H9 (cell line): ENCODE measurements at regions not wholly inside any gene's neighbourhood (a gene's known extent, or its start where the extent isn't known, plus 50 kb on each side); places are given as distances from the start of the nearest gene placed in this dataset.

Source experiments
- DNase-seq: peaks from one replicate; pipeline ENCODE4 v3.0.0-alpha.2; 2017
- H2AFZ ChIP-seq: one replicate; pipeline ENCODE4 v1.6.1; 2013; ENCODE audit warnings: mild to moderate bottlenecking, low read length, control low read depth, moderate library complexity
- H2AK5ac ChIP-seq: 2 replicates; pipeline ENCODE4 v1.6.1; 2013; ENCODE audit warnings: low read length, control low read depth, mixed read lengths; ENCODE audit not compliant: insufficient read length
- H2BK120ac ChIP-seq: one replicate; pipeline ENCODE4 v1.6.1; 2013; ENCODE audit warnings: low read depth, mild to moderate bottlenecking, low read length, control low read depth, inconsistent platforms; ENCODE audit not compliant: poor library complexity, severe bottlenecking
- H2BK12ac ChIP-seq: 2 replicates; pipeline ENCODE4 v1.6.1; 2013; ENCODE audit warnings: low read length, control low read depth, mixed read lengths, low read depth; ENCODE audit not compliant: insufficient read length
- H2BK15ac ChIP-seq: 2 replicates; pipeline ENCODE4 v1.6.1; 2013; ENCODE audit warnings: low read depth, low read length, control low read depth
- H2BK20ac ChIP-seq: one replicate; pipeline ENCODE4 v1.6.1; 2013; ENCODE audit warnings: low read depth, mild to moderate bottlenecking, low read length, control low read depth, inconsistent platforms; ENCODE audit not compliant: poor library complexity, severe bottlenecking
- H2BK5ac ChIP-seq: 2 replicates; pipeline ENCODE4 v1.6.1; 2013; ENCODE audit warnings: low read length, control low read depth, mixed read lengths; ENCODE audit not compliant: insufficient read length
- H3K14ac ChIP-seq: 2 replicates; pipeline ENCODE4 v1.6.1; 2013; ENCODE audit warnings: low read length, control low read depth; ENCODE audit not compliant: insufficient read depth
- H3K18ac ChIP-seq: 2 replicates; pipeline ENCODE4 v1.6.1; 2013; ENCODE audit warnings: low read depth, mild to moderate bottlenecking, mixed read lengths, low read length, control low read depth; ENCODE audit not compliant: insufficient read length
- H3K23ac ChIP-seq: 2 replicates; pipeline ENCODE4 v1.6.1; 2013; ENCODE audit warnings: low read length, control low read depth, mixed read lengths, low read depth; ENCODE audit not compliant: insufficient read length
- H3K23me2 ChIP-seq: 2 replicates; pipeline ENCODE4 v1.6.1; 2013; ENCODE audit warnings: low read depth, mild to moderate bottlenecking, mixed read lengths, low read length, control low read depth; ENCODE audit not compliant: insufficient read length, poor library complexity, severe bottlenecking
- H3K27ac ChIP-seq: 2 replicates; pipeline ENCODE4 v1.5.1; 2013; ENCODE audit warnings: low read length, control low read depth, mixed read lengths, low read depth; ENCODE audit not compliant: insufficient read length
- H3K27me3 ChIP-seq: 2 replicates; pipeline ENCODE4 v1.6.1; 2013; ENCODE audit warnings: low read length, control low read depth, inconsistent platforms; ENCODE audit not compliant: insufficient read depth
- H3K4ac ChIP-seq: 2 replicates; pipeline ENCODE4 v1.6.1; 2013; ENCODE audit warnings: low read depth, mild to moderate bottlenecking, control low read depth, inconsistent platforms, low read length, moderate library complexity
- H3K4me1 ChIP-seq: 2 replicates; pipeline ENCODE4 v1.6.1; 2013; ENCODE audit warnings: low read length, control low read depth, inconsistent platforms; ENCODE audit not compliant: insufficient read depth
- H3K4me2 ChIP-seq: 2 replicates; pipeline ENCODE4 v1.6.1; 2013; ENCODE audit warnings: low read length, control low read depth, mixed read lengths; ENCODE audit not compliant: insufficient read length, insufficient read depth
- H3K56ac ChIP-seq: 2 replicates; pipeline ENCODE4 v1.6.1; 2013; ENCODE audit warnings: low read depth, mild to moderate bottlenecking, mixed read lengths, low read length, control low read depth; ENCODE audit not compliant: insufficient read length
- H3K79me1 ChIP-seq: 2 replicates; pipeline ENCODE4 v1.6.1; 2013; ENCODE audit warnings: low read depth, mild to moderate bottlenecking, moderate library complexity, low read length, control low read depth, inconsistent platforms; ENCODE audit not compliant: insufficient read depth, poor library complexity, severe bottlenecking
- H3K79me2 ChIP-seq: 2 replicates; pipeline ENCODE4 v1.6.1; 2013; ENCODE audit warnings: low read length, control low read depth, inconsistent platforms; ENCODE audit not compliant: insufficient read depth
- H3K9ac ChIP-seq: 2 replicates; pipeline ENCODE4 v1.6.1; 2013; ENCODE audit warnings: low read length, control low read depth, mixed read lengths; ENCODE audit not compliant: insufficient read length; ENCODE audit errors: extremely low read depth
- H3K9me3 ChIP-seq: one replicate; pipeline ENCODE4 v1.6.1; 2013; ENCODE audit warnings: low read depth, low read length, inconsistent platforms; ENCODE audit not compliant: control insufficient read depth
- H3T11ph ChIP-seq: one replicate; pipeline ENCODE4 v1.6.1; 2013; ENCODE audit warnings: mild to moderate bottlenecking, low read length, control low read depth, inconsistent platforms
- H4K20me1 ChIP-seq: one replicate; pipeline ENCODE4 v1.6.1; 2013; ENCODE audit not compliant: control insufficient read depth, insufficient read length, insufficient read depth
- H4K5ac ChIP-seq: 2 replicates; pipeline ENCODE4 v1.6.1; 2013; ENCODE audit warnings: low read depth, mild to moderate bottlenecking, mixed read lengths, low read length, control low read depth; ENCODE audit not compliant: insufficient read length
- H4K8ac ChIP-seq: replicated peaks from 2 replicates; pipeline ENCODE4 v1.6.1; 2013; ENCODE audit warnings: low read length, control low read depth, mixed read lengths, low read depth; ENCODE audit not compliant: insufficient read length
- H4K91ac ChIP-seq: 2 replicates; pipeline ENCODE4 v1.6.1; 2013; ENCODE audit warnings: low read depth, mild to moderate bottlenecking, moderate library complexity, mixed read lengths, low read length, control low read depth; ENCODE audit not compliant: insufficient read length
- H3K27ac Mint-ChIP-seq, 3 experiments: 2 replicates in 2 of 3; 3 replicates in 1 of 3; pipeline ENCODE4 v1.8.0; 2020 to 2021; ENCODE audit warnings: mixed read lengths in 3 of 3, mild to moderate bottlenecking in 1 of 3, moderate library complexity in 1 of 3
- H3K27me3 Mint-ChIP-seq: 2 replicates; pipeline ENCODE4 v1.8.0; 2021; ENCODE audit warnings: low read depth, mild to moderate bottlenecking, moderate library complexity, mixed read lengths
- H3K36me3 Mint-ChIP-seq, 3 experiments: 2 replicates in 2 of 3; 3 replicates in 1 of 3; pipeline ENCODE4 v1.8.0; 2020 to 2021; ENCODE audit warnings: low read depth in 3 of 3, mixed read lengths in 3 of 3; ENCODE audit not compliant: insufficient read depth in 1 of 3
- H3K4me1 Mint-ChIP-seq, 2 experiments: 2 replicates each; pipeline ENCODE4 v1.8.0; 2020; ENCODE audit warnings: mixed read lengths in 2 of 2
- H3K4me3 Mint-ChIP-seq, 2 experiments: 2 replicates in 1 of 2; 3 replicates in 1 of 2; pipeline ENCODE4 v1.8.0; 2020 to 2021; ENCODE audit warnings: mild to moderate bottlenecking in 2 of 2, mixed read lengths in 2 of 2, moderate library complexity in 1 of 2
- H3K9me3 Mint-ChIP-seq, 2 experiments: 2 replicates in 1 of 2; 3 replicates in 1 of 2; pipeline ENCODE4 v1.8.0; 2020; ENCODE audit warnings: mild to moderate bottlenecking in 2 of 2, mixed read lengths in 2 of 2, moderate library complexity in 1 of 2
- CTCF ChIP-seq: fragments of 200-600 bp; sonication (generic); conservative IDR thresholded peaks from 3 replicates; pipeline ENCODE4 v1.8.0; 2021; ENCODE audit warnings: antibody characterized with exemption, mild to moderate bottlenecking
- WGBS: extraction: QIAGEN DNeasy Blood & Tissue Kit; methylation state at CpG from one replicate; pipeline ENCODE4 v1.1.7; 2013; ENCODE audit warnings: missing lambda C conversion rate, low lambda C conversion rate, mixed read lengths; ENCODE audit not compliant: insufficient read length; ENCODE audit errors: extremely low coverage; 5-methylcytosine and 5-hydroxymethylcytosine counted together

GRCh38 chrX:100484971-100485370 lies 74.9 kb upstream of the PCDH19 start:
- Histone ChIP-seq H3T11ph (no peak overlapping the region), H2BK5ac (no peak overlapping the region), H2BK20ac (no peak overlapping the region), H3K4me2 (no peak overlapping the region), H4K20me1 (no peaks in the 10 kb centered on the region), H3K23ac (no peak overlapping the region), H2BK15ac (no peak overlapping the region), H3K18ac (no peak overlapping the region), H4K8ac (no peak overlapping the region), H4K91ac (no peak overlapping the region), H3K56ac (no peak overlapping the region), H3K27me3 (no peaks in the 10 kb centered on the region), H3K9me3 (no peaks in the 10 kb centered on the region), H3K79me2 (no peaks in the 10 kb centered on the region), H3K4ac (no peak overlapping the region), H4K5ac (no peak overlapping the region), H2BK120ac (no peak overlapping the region), H3K14ac (no peak overlapping the region), H3K23me2 (no peaks in the 10 kb centered on the region), H2AFZ (no peak overlapping the region), H2BK12ac (no peak overlapping the region), H3K27ac (no peak overlapping the region), H2AK5ac (no peak overlapping the region), H3K4me1 (peaks cover 8% of the 10 kb centered on the region; the same call in 1 of the 2 replicates), H3K9ac (no peak overlapping the region), H3K79me1 (no peaks in the 10 kb centered on the region)
- WGBS = no CpG with 5 or more reads among the region's 1 CpG
- no peak for DNase-seq
- H3K4me1 Mint-ChIP-seq = peaks cover 18 to 19% of the 10 kb centered on the region in 2 experiments
- H3K27me3 Mint-ChIP-seq = peaks cover 2% of the 10 kb centered on the region
- no peak overlapping the region for H3K27ac Mint-ChIP-seq
- H3K4me3 Mint-ChIP-seq = peak overlapping the region in 1 of 2 experiments; percentile 16; a peak in 1 of 5 replicates
- TF ChIP-seq CTCF = no peak
- H3K36me3 Mint-ChIP-seq = no peaks in the 10 kb centered on the region; a peak in 1 of 7 replicates
- peaks cover 0 to 46% of the 10 kb centered on the region in 2 experiments; a peak in 3 of 5 replicates for H3K9me3 Mint-ChIP-seq
